Natural killer cell (primary cell): ENCODE measurements at regions not wholly inside any gene's neighbourhood (a gene's known extent, or its start where the extent isn't known, plus 50 kb on each side); places are given as distances from the start of the nearest gene placed in this dataset.

Experiments
- ATAC-seq, 3 donors: fragments of 150-1000 bp in 2 of 3; fragments of 200-7000 bp in 1 of 3; cut with Tn5 transposase; 1 replicate in 1 of 3; 2 replicates in 2 of 3; pipeline ENCODE4 v1.10.0; 2021; ENCODE audit warnings: mild to moderate bottlenecking in 2 of 3, moderate library complexity in 2 of 3
- DNase-seq, 2 donors: peaks; one replicate each; pipeline versions ENCODE4 v3.0.0 to v3.0.0-alpha.2; 2013 to 2021; ENCODE audit warnings: mixed read lengths in 1 of 2
- H3K27ac ChIP-seq: one replicate; pipeline ENCODE4 v1.5.1; 2013; ENCODE audit warnings: mild to moderate bottlenecking, low read length
- H3K27me3 ChIP-seq: one replicate; pipeline ENCODE4 v1.6.1; 2013; ENCODE audit warnings: low read length; ENCODE audit not compliant: control insufficient read depth, insufficient read depth
- H3K36me3 ChIP-seq: one replicate; pipeline ENCODE4 v1.6.1; 2013; ENCODE audit warnings: low read length; ENCODE audit not compliant: control insufficient read depth, insufficient read depth
- H3K4me1 ChIP-seq: one replicate; pipeline ENCODE4 v1.6.1; 2013; ENCODE audit warnings: low read length; ENCODE audit not compliant: control insufficient read depth, insufficient read depth
- H3K4me3 ChIP-seq: one replicate; pipeline ENCODE4 v1.5.1; 2013; ENCODE audit warnings: low read length
- H3K9me3 ChIP-seq: one replicate; pipeline ENCODE4 v1.6.1; 2013; ENCODE audit warnings: low read length; ENCODE audit not compliant: control insufficient read depth, insufficient read depth
- H3K27ac Mint-ChIP-seq, 2 donors: one replicate each; pipeline ENCODE4 v1.8.0; 2022; ENCODE audit warnings: mild to moderate bottlenecking in 2 of 2, mixed read lengths in 2 of 2, moderate library complexity in 1 of 2
- H3K27me3 Mint-ChIP-seq, 2 donors: one replicate each; pipeline ENCODE4 v1.8.0; 2022; ENCODE audit warnings: low read depth in 2 of 2, mixed read lengths in 2 of 2
- H3K36me3 Mint-ChIP-seq: one replicate; pipeline ENCODE4 v1.8.0; 2022; ENCODE audit warnings: mixed read lengths
- H3K4me1 Mint-ChIP-seq, 2 donors: one replicate each; pipeline ENCODE4 v1.8.0; 2022; ENCODE audit warnings: mixed read lengths in 2 of 2
- H3K4me3 Mint-ChIP-seq: one replicate; pipeline ENCODE4 v1.8.0; 2022; ENCODE audit warnings: mild to moderate bottlenecking, moderate library complexity, mixed read lengths
- H3K9me3 Mint-ChIP-seq, 2 donors: one replicate each; pipeline ENCODE4 v1.8.0; 2022; ENCODE audit warnings: mixed read lengths in 2 of 2
- WGBS: methylation state at CpG from one replicate; pipeline ENCODE4 v1.1.7; 2013; ENCODE audit warnings: missing lambda C conversion rate; ENCODE audit not compliant: insufficient coverage; 5-methylcytosine and 5-hydroxymethylcytosine counted together
- intact Hi-C: fragments of 100-400 bp; cut with micrococcal nuclease; formaldehyde crosslinking; loops from one replicate; pipeline ENCODE4 v1.14.2; 2022
- TF ChIP-seq, protein P1 (sequence below): fragments of 200-600 bp; IDR thresholded peaks from one replicate; pipeline ENCODE4 v1.8.0; 2022; ENCODE audit warnings: antibody characterized with exemption

- H3K27me3 ChIP-seq = no peaks in the 10 kb centered on the region
- WGBS = 95% methylated on average over 1 of the region's 1 CpG
- DNase-seq (no peak), ATAC-seq (no peak)
- H3K4me1 ChIP-seq = no peaks in the 10 kb centered on the region
- H3K4me3 ChIP-seq = no peak overlapping the region
- TF ChIP-seq, protein P1, sequence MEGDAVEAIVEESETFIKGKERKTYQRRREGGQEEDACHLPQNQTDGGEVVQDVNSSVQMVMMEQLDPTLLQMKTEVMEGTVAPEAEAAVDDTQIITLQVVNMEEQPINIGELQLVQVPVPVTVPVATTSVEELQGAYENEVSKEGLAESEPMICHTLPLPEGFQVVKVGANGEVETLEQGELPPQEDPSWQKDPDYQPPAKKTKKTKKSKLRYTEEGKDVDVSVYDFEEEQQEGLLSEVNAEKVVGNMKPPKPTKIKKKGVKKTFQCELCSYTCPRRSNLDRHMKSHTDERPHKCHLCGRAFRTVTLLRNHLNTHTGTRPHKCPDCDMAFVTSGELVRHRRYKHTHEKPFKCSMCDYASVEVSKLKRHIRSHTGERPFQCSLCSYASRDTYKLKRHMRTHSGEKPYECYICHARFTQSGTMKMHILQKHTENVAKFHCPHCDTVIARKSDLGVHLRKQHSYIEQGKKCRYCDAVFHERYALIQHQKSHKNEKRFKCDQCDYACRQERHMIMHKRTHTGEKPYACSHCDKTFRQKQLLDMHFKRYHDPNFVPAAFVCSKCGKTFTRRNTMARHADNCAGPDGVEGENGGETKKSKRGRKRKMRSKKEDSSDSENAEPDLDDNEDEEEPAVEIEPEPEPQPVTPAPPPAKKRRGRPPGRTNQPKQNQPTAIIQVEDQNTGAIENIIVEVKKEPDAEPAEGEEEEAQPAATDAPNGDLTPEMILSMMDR = no peak
- H3K9me3 ChIP-seq = peaks cover 5% of the 10 kb centered on the region
- intact Hi-C loops = no loop called here
- no peaks in the 10 kb centered on the region for H3K4me1 Mint-ChIP-seq
- H3K9me3 Mint-ChIP-seq = peaks cover 9% of the 10 kb centered on the region in 2 donors
- no peaks in the 10 kb centered on the region for H3K36me3 Mint-ChIP-seq
- H3K27ac ChIP-seq = no peak overlapping the region
- H3K27me3 Mint-ChIP-seq = no peaks in the 10 kb centered on the region
- no peaks in the 10 kb centered on the region for H3K36me3 ChIP-seq
- H3K4me3 Mint-ChIP-seq = no peak overlapping the region
- H3K27ac Mint-ChIP-seq = no peak overlapping the region
Observed at GRCh38 chr21:16573578-16573977, 843.8 kb downstream of the USP25 start.

DNA sequence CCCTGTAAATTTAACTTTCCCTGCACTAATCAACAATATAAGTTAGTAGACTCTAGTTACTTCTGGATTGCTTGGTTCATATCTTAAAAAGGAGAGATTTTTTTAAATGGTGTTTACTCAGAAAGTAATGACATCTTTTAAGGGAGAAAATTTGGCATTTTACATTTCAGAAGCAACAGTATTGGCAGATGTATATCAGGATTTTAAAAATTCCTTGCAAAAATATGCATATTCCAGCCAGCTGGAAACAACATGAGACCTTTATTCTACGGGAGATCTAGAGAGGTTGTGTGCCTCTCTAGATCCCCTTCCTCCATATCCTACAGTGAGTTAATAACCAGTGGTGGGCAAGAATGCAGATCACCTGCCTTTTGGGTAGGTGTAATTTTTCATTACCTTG is 848.2 kb downstream of the USP25 start:
- Histone ChIP-seq H3K36me3 (no peaks in the 10 kb centered on the region), H3K9me3 (peaks cover 5% of the 10 kb centered on the region), H3K27ac (no peak overlapping the region), H3K4me3 (no peak overlapping the region), H3K27me3 (no peaks in the 10 kb centered on the region), H3K4me1 (no peaks in the 10 kb centered on the region)
- peaks cover 5 to 8% of the 10 kb centered on the region in 2 donors for H3K9me3 Mint-ChIP-seq
- TF ChIP-seq, protein P1 = no peak
- H3K4me1 Mint-ChIP-seq = no peaks in the 10 kb centered on the region
- no peaks in the 10 kb centered on the region for H3K36me3 Mint-ChIP-seq
- intact Hi-C loops = no loop called here
- ATAC-seq (no peak), DNase-seq (no peak)
- H3K4me3 Mint-ChIP-seq = no peak overlapping the region
- H3K27me3 Mint-ChIP-seq = no peaks in the 10 kb centered on the region
- no peak overlapping the region for H3K27ac Mint-ChIP-seq
- WGBS = no CpG with 5 or more reads among the region's 1 CpG

GRCh38 chr21:16578912-16579311 is 849.1 kb downstream of the USP25 start:
- no peak overlapping the region for H3K27ac ChIP-seq
- no peaks in the 10 kb centered on the region for H3K27me3 ChIP-seq
- Mint-ChIP-seq H3K9me3 (peaks cover 5 to 8% of the 10 kb centered on the region in 2 donors), H3K4me3 (no peak overlapping the region), H3K27me3 (no peaks in the 10 kb centered on the region), H3K4me1 (no peaks in the 10 kb centered on the region), H3K36me3 (no peaks in the 10 kb centered on the region), H3K27ac (no peak overlapping the region)
- H3K4me1 ChIP-seq = no peaks in the 10 kb centered on the region
- WGBS = 65% methylated on average over 1 of the region's 3 CpGs
- no peak for ATAC-seq
- intact Hi-C loops = no loop called here
- H3K36me3 ChIP-seq = no peaks in the 10 kb centered on the region
- DNase-seq = no peak
- H3K4me3 ChIP-seq = no peak overlapping the region
- TF ChIP-seq, protein P1 = no peak
- peaks cover 5% of the 10 kb centered on the region for H3K9me3 ChIP-seq

- no peak overlapping the region for H3K4me3 Mint-ChIP-seq
- H3K27me3 Mint-ChIP-seq = no peaks in the 10 kb centered on the region
- Histone ChIP-seq H3K4me3 (no peak overlapping the region), H3K27me3 (no peaks in the 10 kb centered on the region), H3K36me3 (no peaks in the 10 kb centered on the region), H3K4me1 (no peaks in the 10 kb centered on the region), H3K9me3 (peaks cover 5% of the 10 kb centered on the region), H3K27ac (no peak overlapping the region)
- peaks cover 5 to 8% of the 10 kb centered on the region in 2 donors for H3K9me3 Mint-ChIP-seq
- intact Hi-C loops = no loop called here
- no peaks in the 10 kb centered on the region for H3K36me3 Mint-ChIP-seq
- 77% methylated on average over 3 of the region's 3 CpGs for WGBS
- no peak for DNase-seq
- ATAC-seq = no peak
- no peak overlapping the region for H3K27ac Mint-ChIP-seq
- TF ChIP-seq, protein P1 = no peak
- H3K4me1 Mint-ChIP-seq = no peaks in the 10 kb centered on the region
Observed at GRCh38 chr21:16579538-16579937, 849.8 kb downstream of the USP25 start.
